ENCODE measurements at regions not wholly inside any gene's neighbourhood (a gene's known extent, or its start where the extent isn't known, plus 50 kb on each side); places are given as distances from the start of the nearest gene placed in this dataset.
"Not testable (repeated sequence)": the region's sequence is repeated elsewhere in the genome, so short reads cannot be mapped to it uniquely, and the experiment has no call there.

DNA sequence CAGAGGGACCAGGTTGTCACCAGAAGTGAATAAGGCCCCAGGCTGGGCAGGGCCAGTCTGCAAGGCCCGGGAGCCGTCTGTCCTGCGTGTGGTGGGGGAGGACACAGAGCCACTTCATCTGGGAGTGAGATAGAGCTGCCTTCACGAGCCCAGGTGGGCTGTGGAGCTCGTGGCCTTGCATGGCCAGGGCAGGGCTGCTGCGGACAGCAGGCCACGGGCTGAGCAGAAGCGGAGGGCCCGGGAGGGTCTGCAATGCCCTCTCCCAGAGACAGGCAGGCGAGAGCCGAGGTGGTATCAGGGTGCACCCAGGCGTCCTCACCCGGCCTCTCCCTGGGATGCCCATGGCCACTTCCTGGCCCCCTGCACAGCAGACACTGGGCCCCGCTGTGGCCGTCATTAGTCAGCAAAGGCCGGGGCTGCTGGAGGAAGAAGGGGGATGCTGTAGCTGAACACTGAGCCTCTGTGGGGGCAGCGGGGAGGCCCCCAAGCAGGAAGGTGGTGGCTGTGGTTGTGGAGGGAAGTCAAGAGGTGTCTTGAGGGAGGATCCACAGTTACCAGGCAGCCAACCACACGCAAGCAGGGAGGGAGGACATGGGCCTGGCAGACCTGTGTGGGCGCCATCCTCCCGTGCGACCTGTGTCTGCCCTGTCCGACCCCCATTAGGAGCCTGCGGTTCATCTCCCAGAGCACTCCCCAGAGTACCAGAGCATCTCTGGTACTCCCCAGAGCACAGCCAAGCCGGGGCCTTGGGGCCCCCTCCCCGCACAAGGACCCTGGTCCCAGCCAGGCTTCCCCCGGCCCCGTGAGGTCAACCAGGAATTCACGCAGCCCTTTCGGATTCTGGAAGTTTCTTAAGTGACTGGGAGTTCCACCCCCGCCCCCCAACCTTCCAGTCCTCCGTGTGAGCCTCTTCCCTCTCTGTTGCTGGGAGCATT, 1109.5 kb downstream of the BRD1 start:
- in situ Hi-C loops (cut with HindIII; ENCODE audit: low pct_unique_long_range_greater_than_20kb, low sequenced_read_pairs) (no loop called here), intact Hi-C loops (cut with micrococcal nuclease; ENCODE audit: unreplicated experiment) (no loop called here)
- Histone ChIP-seq H3K36me3 (ENCODE audit: control insufficient read depth, insufficient read depth, low read length) (no peaks in the 10 kb centered on the region), H3K4me3 (ENCODE audit: low read depth in 2 of 2, low read length in 2 of 2) (no peak overlapping the region), H3K27me3 (ENCODE audit: control insufficient read depth, insufficient read depth, low read length) (no peaks in the 10 kb centered on the region), H3K4me1 (ENCODE audit: control insufficient read depth, insufficient read depth, low read length) (no peaks in the 10 kb centered on the region), H3K27ac (ENCODE audit: low read length) (no peak overlapping the region), H3K9me3 (ENCODE audit: control insufficient read depth, insufficient read depth, low read depth, low read length) (no peaks in the 10 kb centered on the region)
- ATAC-seq (no peak), DNase-seq (ENCODE audit: low read depth, low spot score) (no peak)
- TF ChIP-seq POLR2AphosphoS5 (IDR thresholded peaks at IDR 0.05; ENCODE audit: low read depth, low read length) (no peak), TCF7L2 (IDR thresholded peaks at IDR 0.05; ENCODE audit: low read depth, low read length) (no peak), SIN3A (IDR thresholded peaks at IDR 0.05; ENCODE audit: borderline replicate concordance, insufficient read depth, low read depth, low read length) (no peak)
- TF ChIP-seq, protein P1, sequence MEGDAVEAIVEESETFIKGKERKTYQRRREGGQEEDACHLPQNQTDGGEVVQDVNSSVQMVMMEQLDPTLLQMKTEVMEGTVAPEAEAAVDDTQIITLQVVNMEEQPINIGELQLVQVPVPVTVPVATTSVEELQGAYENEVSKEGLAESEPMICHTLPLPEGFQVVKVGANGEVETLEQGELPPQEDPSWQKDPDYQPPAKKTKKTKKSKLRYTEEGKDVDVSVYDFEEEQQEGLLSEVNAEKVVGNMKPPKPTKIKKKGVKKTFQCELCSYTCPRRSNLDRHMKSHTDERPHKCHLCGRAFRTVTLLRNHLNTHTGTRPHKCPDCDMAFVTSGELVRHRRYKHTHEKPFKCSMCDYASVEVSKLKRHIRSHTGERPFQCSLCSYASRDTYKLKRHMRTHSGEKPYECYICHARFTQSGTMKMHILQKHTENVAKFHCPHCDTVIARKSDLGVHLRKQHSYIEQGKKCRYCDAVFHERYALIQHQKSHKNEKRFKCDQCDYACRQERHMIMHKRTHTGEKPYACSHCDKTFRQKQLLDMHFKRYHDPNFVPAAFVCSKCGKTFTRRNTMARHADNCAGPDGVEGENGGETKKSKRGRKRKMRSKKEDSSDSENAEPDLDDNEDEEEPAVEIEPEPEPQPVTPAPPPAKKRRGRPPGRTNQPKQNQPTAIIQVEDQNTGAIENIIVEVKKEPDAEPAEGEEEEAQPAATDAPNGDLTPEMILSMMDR (IDR thresholded peaks at IDR 0.05) = no peak
- TF ChIP-seq, protein P2, sequence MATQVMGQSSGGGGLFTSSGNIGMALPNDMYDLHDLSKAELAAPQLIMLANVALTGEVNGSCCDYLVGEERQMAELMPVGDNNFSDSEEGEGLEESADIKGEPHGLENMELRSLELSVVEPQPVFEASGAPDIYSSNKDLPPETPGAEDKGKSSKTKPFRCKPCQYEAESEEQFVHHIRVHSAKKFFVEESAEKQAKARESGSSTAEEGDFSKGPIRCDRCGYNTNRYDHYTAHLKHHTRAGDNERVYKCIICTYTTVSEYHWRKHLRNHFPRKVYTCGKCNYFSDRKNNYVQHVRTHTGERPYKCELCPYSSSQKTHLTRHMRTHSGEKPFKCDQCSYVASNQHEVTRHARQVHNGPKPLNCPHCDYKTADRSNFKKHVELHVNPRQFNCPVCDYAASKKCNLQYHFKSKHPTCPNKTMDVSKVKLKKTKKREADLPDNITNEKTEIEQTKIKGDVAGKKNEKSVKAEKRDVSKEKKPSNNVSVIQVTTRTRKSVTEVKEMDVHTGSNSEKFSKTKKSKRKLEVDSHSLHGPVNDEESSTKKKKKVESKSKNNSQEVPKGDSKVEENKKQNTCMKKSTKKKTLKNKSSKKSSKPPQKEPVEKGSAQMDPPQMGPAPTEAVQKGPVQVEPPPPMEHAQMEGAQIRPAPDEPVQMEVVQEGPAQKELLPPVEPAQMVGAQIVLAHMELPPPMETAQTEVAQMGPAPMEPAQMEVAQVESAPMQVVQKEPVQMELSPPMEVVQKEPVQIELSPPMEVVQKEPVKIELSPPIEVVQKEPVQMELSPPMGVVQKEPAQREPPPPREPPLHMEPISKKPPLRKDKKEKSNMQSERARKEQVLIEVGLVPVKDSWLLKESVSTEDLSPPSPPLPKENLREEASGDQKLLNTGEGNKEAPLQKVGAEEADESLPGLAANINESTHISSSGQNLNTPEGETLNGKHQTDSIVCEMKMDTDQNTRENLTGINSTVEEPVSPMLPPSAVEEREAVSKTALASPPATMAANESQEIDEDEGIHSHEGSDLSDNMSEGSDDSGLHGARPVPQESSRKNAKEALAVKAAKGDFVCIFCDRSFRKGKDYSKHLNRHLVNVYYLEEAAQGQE (IDR thresholded peaks at IDR 0.05; ENCODE audit: insufficient read depth in 1 of 2, low read depth in 2 of 2, low read length in 1 of 2) = no peak
- CTCF ChIA-PET = no interaction called here
- POLR2A ChIA-PET = no interaction called here
- BruUV-seq (replicated peaks) = no TSS peak

- CTCF ChIA-PET = no interaction called here
- intact Hi-C loops (cut with micrococcal nuclease; ENCODE audit: unreplicated experiment) = no loop called here
- no peaks in the 10 kb centered on the region for H3K36me3 ChIP-seq (ENCODE audit: control insufficient read depth, insufficient read depth, low read length)
- in situ Hi-C loops (cut with HindIII; ENCODE audit: low pct_unique_long_range_greater_than_20kb, low sequenced_read_pairs) = no loop called here
- no peaks in the 10 kb centered on the region for H3K27me3 ChIP-seq (ENCODE audit: control insufficient read depth, insufficient read depth, low read length)
- no peaks in the 10 kb centered on the region for H3K4me1 ChIP-seq (ENCODE audit: control insufficient read depth, insufficient read depth, low read length)
- no peak for ATAC-seq
- H3K4me3 ChIP-seq (ENCODE audit: low read depth in 2 of 2, low read length in 2 of 2) = no peak overlapping the region
- no peak overlapping the region for H3K27ac ChIP-seq (ENCODE audit: low read length)
- BruUV-seq (replicated peaks) = no TSS peak
- TF ChIP-seq SIN3A (IDR thresholded peaks at IDR 0.05; ENCODE audit: borderline replicate concordance, insufficient read depth, low read depth, low read length) = no peak
- POLR2A ChIA-PET = no interaction called here
- no peaks in the 10 kb centered on the region for H3K9me3 ChIP-seq (ENCODE audit: control insufficient read depth, insufficient read depth, low read depth, low read length)
- DNase-seq (ENCODE audit: low read depth, low spot score) = no peak
Measured at GRCh38 chr22:48717076-48717810, 1110.4 kb downstream of the BRD1 start.

DNA sequence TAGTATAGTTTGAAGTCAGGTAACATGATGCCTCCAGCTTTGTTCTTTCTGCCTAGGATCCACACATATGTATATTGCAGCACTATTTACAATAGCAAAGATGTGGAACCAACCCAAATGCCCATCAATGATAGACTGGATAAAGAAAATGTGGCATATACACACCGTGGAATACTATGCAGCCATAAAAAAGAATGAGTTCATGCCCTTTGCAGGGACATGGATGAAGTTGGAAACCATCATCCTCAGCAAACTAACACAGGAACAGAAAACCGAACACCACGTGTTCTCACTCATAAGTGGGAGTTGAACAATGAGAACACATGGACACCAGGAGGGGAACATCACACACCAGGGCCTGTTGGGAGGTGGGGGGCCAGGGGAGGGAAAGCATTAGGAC, 1111.5 kb downstream of the BRD1 start:
- H3K9me3 ChIP-seq (ENCODE audit: control insufficient read depth, insufficient read depth, low read depth, low read length); H3K4me3 ChIP-seq (ENCODE audit: low read depth in 2 of 2, low read length in 2 of 2); DNase-seq (ENCODE audit: low read depth, low spot score); H3K27me3 ChIP-seq (ENCODE audit: control insufficient read depth, insufficient read depth, low read length); intact Hi-C loops (cut with micrococcal nuclease; ENCODE audit: unreplicated experiment); H3K4me1 ChIP-seq (ENCODE audit: control insufficient read depth, insufficient read depth, low read length); POLR2A ChIA-PET; ATAC-seq; CTCF ChIA-PET; H3K36me3 ChIP-seq (ENCODE audit: control insufficient read depth, insufficient read depth, low read length); BruUV-seq (replicated peaks); in situ Hi-C loops (cut with HindIII; ENCODE audit: low pct_unique_long_range_greater_than_20kb, low sequenced_read_pairs); H3K27ac ChIP-seq (ENCODE audit: low read length): not testable (repeated sequence)

Data from Panc1 (cell line).